GM12875 (cell line): ENCODE measurements at regions not wholly inside any gene's neighbourhood (a gene's known extent, or its start where the extent isn't known, plus 50 kb on each side); places are given as distances from the start of the nearest gene placed in this dataset.

ENCODE experiments used
- H3K4me3 ChIP-seq: one replicate; pipeline ENCODE4 v1.5.1; 2011; ENCODE audit warnings: low read depth, low read length, control low read depth
- TF ChIP-seq, protein P1 (sequence below): IDR thresholded peaks from 2 replicates; pipeline ENCODE4 v1.5.1; 2011; ENCODE audit warnings: low read depth, mild to moderate bottlenecking, control low read depth, inconsistent platforms, low read length, moderate library complexity, borderline replicate concordance; ENCODE audit not compliant: insufficient read depth

DNA sequence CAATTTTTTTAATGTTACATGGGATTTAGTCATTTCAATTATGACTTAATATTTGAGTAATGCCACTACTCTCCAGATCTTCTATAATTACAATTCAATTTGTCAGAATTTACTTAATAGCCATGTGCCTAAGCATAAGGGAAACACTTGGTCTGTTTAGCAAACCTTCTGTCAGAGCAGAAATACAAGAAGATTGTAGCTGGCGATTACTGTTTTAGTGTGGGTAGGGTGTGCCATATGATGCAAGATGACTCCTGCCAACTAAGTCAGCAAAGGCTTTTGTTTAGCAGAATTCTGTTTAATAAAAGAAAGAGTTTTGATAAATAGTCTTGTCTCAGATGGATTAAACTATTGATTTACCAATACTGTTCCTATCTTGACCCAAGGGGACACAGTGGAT is 455.4 kb downstream of the RNF144B start:
- TF ChIP-seq, protein P1, sequence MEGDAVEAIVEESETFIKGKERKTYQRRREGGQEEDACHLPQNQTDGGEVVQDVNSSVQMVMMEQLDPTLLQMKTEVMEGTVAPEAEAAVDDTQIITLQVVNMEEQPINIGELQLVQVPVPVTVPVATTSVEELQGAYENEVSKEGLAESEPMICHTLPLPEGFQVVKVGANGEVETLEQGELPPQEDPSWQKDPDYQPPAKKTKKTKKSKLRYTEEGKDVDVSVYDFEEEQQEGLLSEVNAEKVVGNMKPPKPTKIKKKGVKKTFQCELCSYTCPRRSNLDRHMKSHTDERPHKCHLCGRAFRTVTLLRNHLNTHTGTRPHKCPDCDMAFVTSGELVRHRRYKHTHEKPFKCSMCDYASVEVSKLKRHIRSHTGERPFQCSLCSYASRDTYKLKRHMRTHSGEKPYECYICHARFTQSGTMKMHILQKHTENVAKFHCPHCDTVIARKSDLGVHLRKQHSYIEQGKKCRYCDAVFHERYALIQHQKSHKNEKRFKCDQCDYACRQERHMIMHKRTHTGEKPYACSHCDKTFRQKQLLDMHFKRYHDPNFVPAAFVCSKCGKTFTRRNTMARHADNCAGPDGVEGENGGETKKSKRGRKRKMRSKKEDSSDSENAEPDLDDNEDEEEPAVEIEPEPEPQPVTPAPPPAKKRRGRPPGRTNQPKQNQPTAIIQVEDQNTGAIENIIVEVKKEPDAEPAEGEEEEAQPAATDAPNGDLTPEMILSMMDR: no peak
- no peak overlapping the region for H3K4me3 ChIP-seq

DNA sequence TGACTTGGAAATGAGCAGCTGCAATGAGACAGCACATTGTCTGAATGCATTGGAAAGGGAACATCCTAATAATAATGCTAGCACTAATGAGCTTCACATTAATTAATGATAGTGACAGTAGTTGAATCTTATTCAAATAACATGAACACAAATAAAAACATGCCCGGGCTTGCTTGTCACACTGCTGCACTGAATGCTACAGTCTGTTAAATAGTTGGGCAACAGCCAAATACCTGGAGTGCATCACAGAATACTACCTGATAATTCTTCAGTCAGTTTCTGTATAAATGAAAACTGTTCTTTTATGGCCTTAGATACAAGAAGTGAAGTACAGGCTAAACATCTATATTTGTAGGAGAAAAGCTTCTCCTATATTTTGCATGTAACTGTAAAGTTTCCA is 458.7 kb downstream of the RNF144B start:
- H3K4me3 ChIP-seq: no peak overlapping the region
- TF ChIP-seq, protein P1: no peak

DNA sequence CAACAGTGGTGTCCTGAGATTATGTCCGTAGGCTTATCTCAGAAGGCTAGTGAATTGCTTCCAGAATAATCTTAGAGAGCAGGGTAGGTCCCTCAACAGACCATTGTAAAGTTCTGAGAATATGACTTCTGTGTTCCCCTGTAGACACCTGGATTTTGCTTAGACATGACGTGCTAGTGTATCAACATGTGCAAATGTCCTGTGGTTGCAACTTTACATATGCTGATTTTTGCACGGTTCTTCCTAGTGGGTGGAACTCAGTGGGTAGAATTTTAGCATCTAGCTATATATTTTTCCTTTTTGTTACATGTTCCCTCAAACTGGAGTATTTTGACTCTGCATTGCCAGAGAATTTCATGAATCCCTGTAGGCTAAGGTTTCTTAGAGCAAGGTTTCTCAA is 459.2 kb downstream of the RNF144B start:
- TF ChIP-seq, protein P1: no peak
- no peak overlapping the region for H3K4me3 ChIP-seq

DNA sequence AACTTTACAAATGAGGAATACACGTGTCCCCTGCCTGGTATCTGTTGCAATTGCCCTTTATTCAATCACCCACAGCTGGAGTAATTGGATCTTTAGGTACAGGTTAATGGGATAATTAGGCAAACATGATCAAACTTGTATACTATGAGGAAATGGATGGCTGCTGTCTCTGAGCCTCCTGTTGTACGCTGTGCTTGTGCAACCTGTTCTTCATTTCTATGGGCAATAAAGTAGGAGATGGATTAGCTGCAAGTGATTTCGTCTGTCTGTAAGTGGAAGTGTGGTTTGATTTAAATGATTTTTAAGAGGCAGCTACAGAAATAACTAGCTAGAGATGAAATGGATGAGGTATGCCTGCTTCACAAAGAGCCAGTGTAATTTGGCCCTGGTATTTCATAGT is 474.1 kb downstream of the RNF144B start:
- no peak overlapping the region for H3K4me3 ChIP-seq
- TF ChIP-seq, protein P1: no peak

DNA sequence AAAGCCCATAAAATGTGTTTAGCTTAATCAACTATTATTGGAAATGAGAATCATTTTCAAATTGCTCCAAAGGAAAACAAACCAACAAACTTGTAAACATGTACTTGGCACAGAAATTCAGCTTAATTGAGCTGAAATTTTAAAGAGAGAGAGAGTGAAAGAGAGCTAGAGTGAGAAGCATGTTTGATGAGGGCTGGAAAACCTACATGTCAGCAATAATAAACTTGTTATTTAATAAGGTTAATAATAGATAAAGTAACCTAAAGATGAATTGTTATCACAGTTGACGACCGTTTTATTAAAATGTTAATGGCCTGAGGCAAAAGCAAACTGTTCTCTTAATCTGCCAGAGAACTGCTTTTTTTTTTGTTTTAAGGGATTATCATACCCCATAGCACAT is 496.1 kb downstream of the RNF144B start:
- TF ChIP-seq, protein P1: no peak

DNA sequence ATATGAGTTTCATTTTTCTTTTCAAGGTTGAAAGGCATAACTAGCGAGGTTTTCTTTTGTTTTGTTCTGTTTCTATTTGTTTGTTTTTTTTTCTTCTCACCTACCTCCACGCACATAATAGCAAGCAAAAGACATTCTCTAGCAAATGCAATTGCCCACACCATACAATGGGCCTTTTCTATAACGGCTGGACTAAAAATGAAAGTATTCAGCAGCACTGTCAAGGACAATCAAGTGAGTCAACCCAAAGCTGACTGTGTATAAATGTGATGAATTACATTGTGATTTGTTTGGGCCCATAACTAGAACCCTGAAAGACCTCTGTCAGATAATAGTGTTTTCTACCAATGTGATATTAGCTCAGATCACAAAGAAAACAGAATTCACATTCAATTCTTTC is 496.7 kb downstream of the RNF144B start:
- H3K4me3 ChIP-seq: no peak overlapping the region

More for the DNA sequence above, 496.1 kb downstream of the RNF144B start:
- no peak overlapping the region for H3K4me3 ChIP-seq

DNA sequence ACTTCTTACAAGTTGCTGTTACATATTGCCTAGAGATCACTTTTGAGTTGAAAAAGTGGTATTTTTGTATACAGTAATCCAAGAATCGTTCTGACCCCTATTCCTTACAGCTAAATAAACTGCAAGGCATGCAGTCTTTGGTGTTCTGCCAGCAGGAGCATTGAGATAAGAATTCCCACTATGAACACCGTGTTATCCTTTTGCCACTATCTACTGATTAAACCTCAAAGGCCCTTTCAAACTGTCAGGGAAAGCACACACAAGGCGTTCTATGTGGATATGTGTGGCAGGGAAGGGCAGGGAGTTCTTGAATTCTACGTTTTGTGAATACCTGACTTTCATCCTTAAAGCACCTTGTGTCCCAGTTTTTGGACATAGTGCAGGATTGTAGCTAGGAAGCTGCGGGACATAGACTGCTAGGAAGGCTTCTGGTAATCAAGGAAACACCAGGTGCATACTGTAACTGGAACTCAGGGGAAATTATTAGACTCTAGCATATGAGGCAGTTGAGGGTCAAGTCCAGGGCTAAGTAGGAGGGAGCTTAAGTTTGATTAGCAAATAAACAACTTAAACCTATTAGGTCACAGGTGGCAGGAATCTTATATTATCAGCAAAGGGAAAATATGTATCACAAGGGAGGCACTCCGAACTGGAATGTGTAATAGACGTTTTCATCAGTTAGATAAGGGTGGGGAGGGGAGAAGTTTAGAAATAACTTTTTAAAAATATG is 506.6 kb downstream of the RNF144B start:
- TF ChIP-seq, protein P1: no peak
- H3K4me3 ChIP-seq: no peak overlapping the region

More for the DNA sequence above, 496.7 kb downstream of the RNF144B start:
- TF ChIP-seq, protein P1: no peak
